Calu3 (cell line): ENCODE measurements at regions not wholly inside any gene's neighbourhood (a gene's known extent, or its start where the extent isn't known, plus 50 kb on each side); places are given as distances from the start of the nearest gene placed in this dataset.

Experiments used
- BruUV-seq: library from RNA; stranded (reverse); fragments of 400-500 nt; replicated peaks from 2 replicates; lab custom pipeline; 2021; lab: Mats Ljungman, UMichigan
- CTCF ChIA-PET: fragments of 300-600 bp; sonication (Branson Sonifier 250); formaldehyde crosslinking; loops from one replicate; lab custom pipeline; 2022; ENCODE audit warnings: antibody characterized with exemption; lab: Charles Lee
- DNase-seq: peaks from one replicate; pipeline ENCODE4 v3.0.0; 2022
- H3K27ac Mint-ChIP-seq: one replicate; pipeline ENCODE4 v1.8.0; 2022; ENCODE audit warnings: mixed read lengths; ENCODE audit not compliant: unreplicated experiment
- H3K27me3 Mint-ChIP-seq: one replicate; pipeline ENCODE4 v1.8.0; 2022; ENCODE audit warnings: mixed read lengths; ENCODE audit not compliant: unreplicated experiment
- H3K36me3 Mint-ChIP-seq: one replicate; pipeline ENCODE4 v1.8.0; 2022; ENCODE audit warnings: mild to moderate bottlenecking, moderate library complexity, mixed read lengths; ENCODE audit not compliant: insufficient read depth, unreplicated experiment
- H3K4me1 Mint-ChIP-seq: one replicate; pipeline ENCODE4 v1.8.0; 2022; ENCODE audit warnings: mild to moderate bottlenecking, low read depth, mixed read lengths; ENCODE audit not compliant: unreplicated experiment
- H3K4me3 Mint-ChIP-seq: one replicate; pipeline ENCODE4 v1.8.0; 2022; ENCODE audit warnings: mild to moderate bottlenecking, low read depth, moderate library complexity, mixed read lengths; ENCODE audit not compliant: unreplicated experiment
- H3K9me3 Mint-ChIP-seq: one replicate; pipeline ENCODE4 v1.8.0; 2022; ENCODE audit warnings: low read depth, mixed read lengths; ENCODE audit not compliant: unreplicated experiment
- intact Hi-C: fragments of 100-400 bp; cut with micrococcal nuclease; formaldehyde crosslinking; loops from one replicate; pipeline ENCODE4 v1.10.0; 2022; ENCODE audit not compliant: unreplicated experiment
- TF ChIP-seq, protein P1 (sequence below): fragments of 200-600 bp; IDR thresholded peaks from one replicate; pipeline ENCODE4 v1.8.0; 2022; ENCODE audit warnings: antibody characterized with exemption; ENCODE audit not compliant: unreplicated experiment

DNA sequence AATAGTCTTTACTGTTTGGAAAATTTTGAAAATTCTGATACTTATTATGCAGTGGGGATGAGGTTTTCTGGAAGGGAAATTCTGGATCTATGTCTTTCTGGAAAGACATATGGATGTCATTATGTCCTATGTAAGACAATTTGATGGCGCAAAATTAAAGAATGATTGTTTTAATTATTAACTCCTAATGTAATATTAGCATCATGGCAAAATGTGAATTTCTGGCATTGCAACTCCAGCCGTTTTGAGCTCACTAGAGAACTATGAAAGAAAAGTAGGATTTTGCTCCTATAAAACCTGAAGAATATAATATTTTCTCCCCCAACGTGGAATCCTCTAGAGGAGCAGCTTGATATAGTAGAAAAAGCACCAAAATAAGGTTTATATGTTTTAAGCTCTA, 243.2 kb downstream of the RFPL4B start:
- intact Hi-C loops: no loop called here
- H3K36me3 Mint-ChIP-seq: no peaks in the 10 kb centered on the region
- no peaks in the 10 kb centered on the region for H3K27me3 Mint-ChIP-seq
- no peak overlapping the region for H3K4me3 Mint-ChIP-seq
- no peak overlapping the region for H3K27ac Mint-ChIP-seq
- TF ChIP-seq, protein P1, sequence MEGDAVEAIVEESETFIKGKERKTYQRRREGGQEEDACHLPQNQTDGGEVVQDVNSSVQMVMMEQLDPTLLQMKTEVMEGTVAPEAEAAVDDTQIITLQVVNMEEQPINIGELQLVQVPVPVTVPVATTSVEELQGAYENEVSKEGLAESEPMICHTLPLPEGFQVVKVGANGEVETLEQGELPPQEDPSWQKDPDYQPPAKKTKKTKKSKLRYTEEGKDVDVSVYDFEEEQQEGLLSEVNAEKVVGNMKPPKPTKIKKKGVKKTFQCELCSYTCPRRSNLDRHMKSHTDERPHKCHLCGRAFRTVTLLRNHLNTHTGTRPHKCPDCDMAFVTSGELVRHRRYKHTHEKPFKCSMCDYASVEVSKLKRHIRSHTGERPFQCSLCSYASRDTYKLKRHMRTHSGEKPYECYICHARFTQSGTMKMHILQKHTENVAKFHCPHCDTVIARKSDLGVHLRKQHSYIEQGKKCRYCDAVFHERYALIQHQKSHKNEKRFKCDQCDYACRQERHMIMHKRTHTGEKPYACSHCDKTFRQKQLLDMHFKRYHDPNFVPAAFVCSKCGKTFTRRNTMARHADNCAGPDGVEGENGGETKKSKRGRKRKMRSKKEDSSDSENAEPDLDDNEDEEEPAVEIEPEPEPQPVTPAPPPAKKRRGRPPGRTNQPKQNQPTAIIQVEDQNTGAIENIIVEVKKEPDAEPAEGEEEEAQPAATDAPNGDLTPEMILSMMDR: no peak
- peaks cover 6% of the 10 kb centered on the region for H3K9me3 Mint-ChIP-seq
- no peaks in the 10 kb centered on the region for H3K4me1 Mint-ChIP-seq
- CTCF ChIA-PET: no interaction called here
- no peak for DNase-seq
- BruUV-seq: no TSS peak

DNA sequence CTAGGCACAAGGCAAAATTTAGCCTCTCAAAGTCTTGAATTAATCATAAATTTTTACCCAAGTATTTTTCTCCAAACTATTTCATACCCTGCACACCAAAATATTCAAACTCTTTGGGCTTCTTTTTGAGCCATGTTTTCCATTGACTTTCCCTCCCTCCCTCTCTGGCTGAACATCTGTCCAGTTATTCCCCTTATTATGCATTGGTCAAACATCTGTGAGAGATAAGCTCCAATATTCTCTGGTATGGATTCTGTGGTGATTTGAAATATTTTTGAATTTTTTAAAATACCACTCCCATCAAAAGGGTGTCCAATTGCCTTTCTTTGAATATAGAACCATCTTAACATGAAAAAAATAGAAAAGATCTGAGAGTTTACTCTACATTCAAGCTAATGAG, 244.2 kb downstream of the RFPL4B start:
- CTCF ChIA-PET: interaction anchor here (0.5 kb wide), 1 partner anchor 787 kb away, joined by 5 read pairs; no protein-coding TSS in a partner anchor
- H3K36me3 Mint-ChIP-seq: no peaks in the 10 kb centered on the region
- H3K9me3 Mint-ChIP-seq: peaks cover 5% of the 10 kb centered on the region
- no peaks in the 10 kb centered on the region for H3K4me1 Mint-ChIP-seq
- H3K4me3 Mint-ChIP-seq: no peak overlapping the region
- no peak overlapping the region for H3K27ac Mint-ChIP-seq
- BruUV-seq: no TSS peak
- intact Hi-C loops: no loop called here
- no peaks in the 10 kb centered on the region for H3K27me3 Mint-ChIP-seq
- TF ChIP-seq, protein P1: no peak
- DNase-seq: no peak

DNA sequence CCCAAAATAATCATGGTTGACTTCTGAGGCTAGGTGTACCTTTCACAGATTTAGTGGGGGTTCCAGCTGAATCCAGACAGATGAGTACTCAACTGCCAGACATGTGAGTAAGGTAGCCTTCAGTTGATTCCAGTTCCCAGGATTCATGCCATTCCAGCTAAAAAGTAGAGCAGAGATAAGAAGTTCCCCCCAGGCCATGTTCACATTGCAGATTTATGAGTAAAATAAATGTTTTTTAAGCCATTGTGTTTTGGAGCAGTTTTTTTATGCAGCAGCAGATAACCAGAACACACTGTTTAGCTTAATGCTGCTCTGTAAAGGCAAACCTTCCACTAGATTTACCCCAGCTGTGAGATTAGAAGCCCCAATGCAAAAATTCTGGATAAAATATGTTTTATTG, 245.0 kb downstream of the RFPL4B start:
- Mint-ChIP-seq H3K4me3 (no peak overlapping the region), H3K27ac (no peak overlapping the region), H3K4me1 (no peaks in the 10 kb centered on the region), H3K36me3 (no peaks in the 10 kb centered on the region), H3K27me3 (no peaks in the 10 kb centered on the region), H3K9me3 (peaks cover 2% of the 10 kb centered on the region)
- BruUV-seq: no TSS peak
- TF ChIP-seq, protein P1: no peak
- intact Hi-C loops: no loop called here
- CTCF ChIA-PET: no interaction called here
- no peak for DNase-seq

DNA sequence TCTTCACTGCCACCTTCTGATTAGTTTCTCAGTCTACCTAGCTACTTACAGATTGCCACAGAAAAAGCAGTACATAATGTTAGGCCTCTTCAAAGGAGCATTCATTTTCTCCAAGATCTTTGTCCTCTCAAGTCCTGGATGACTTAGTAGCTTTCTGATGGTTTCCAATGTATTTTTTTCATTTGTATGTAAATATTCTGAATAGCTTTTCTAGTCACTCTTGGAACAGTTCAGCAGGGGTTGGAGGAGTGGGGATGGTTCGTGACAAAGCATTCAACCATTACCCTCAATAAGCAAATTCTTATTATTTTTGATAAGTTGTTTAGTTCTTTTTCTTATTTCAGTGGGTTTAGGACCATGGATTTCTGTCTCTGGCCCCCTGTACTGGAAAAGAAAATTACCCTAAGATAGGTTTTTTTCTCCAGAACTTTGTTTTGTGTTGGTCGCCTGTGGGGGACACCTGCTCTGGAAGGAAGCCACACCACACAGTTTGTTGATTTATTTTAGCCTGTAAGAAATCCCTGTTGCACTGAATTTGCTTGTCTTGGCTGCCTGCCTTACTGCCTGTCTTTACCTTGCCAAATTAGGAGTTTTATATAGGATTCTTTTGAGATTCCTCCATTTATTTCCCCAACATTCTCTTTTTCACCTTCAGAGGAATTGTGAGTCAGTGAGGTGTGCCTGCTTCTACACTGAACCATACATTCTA, 247.9 kb downstream of the RFPL4B start:
- Mint-ChIP-seq H3K27ac (no peak overlapping the region), H3K4me1 (no peaks in the 10 kb centered on the region), H3K9me3 (peaks cover 2% of the 10 kb centered on the region), H3K36me3 (no peaks in the 10 kb centered on the region), H3K27me3 (no peaks in the 10 kb centered on the region), H3K4me3 (no peak overlapping the region)
- intact Hi-C loops: no loop called here
- DNase-seq: no peak
- TF ChIP-seq, protein P1: no peak
- BruUV-seq: no TSS peak
- CTCF ChIA-PET: interaction anchor here (0.5 kb wide), 1 partner anchor 271 kb away, joined by 4 read pairs; no protein-coding TSS in a partner anchor
